ENCODE measurements at regions not wholly inside any gene's neighbourhood (a gene's known extent, or its start where the extent isn't known, plus 50 kb on each side); places are given as distances from the start of the nearest gene placed in this dataset.

DNA sequence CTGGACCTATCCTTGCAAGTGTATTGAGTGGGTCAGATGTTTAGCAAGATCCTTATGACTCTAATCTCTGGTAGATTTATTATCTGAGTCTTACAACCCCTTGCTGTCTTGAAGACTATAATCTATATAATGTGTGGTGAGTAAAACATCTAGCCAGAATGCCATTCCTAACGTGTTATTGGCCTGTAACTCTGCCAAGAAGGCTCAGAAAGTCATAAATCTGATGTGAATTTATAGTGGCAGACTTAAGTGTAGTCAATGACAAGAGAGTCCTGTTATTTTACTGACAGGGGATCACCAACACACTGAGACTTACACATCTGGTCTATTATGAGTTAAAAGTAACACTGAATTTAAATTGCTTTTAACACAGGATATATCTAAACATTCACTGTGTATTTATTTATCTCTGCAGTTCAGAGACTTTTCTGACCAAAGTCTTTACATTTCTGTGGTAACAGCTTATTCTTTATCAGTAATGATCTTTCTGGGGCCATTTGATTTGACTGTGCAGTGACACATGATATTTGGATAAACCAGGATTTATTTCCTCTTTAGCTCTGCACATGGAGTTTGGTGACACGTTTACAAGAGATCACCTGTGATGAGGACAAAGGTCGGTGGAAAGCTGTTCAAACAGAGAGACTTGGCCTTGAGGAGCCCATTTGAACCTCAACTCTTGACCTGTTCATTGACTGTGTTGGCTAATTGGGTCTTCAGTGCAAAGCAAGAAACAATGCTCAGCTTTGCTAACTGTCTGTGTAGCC is 415.8 kb downstream of the STIM2 start:
- TF ChIP-seq, protein P1, sequence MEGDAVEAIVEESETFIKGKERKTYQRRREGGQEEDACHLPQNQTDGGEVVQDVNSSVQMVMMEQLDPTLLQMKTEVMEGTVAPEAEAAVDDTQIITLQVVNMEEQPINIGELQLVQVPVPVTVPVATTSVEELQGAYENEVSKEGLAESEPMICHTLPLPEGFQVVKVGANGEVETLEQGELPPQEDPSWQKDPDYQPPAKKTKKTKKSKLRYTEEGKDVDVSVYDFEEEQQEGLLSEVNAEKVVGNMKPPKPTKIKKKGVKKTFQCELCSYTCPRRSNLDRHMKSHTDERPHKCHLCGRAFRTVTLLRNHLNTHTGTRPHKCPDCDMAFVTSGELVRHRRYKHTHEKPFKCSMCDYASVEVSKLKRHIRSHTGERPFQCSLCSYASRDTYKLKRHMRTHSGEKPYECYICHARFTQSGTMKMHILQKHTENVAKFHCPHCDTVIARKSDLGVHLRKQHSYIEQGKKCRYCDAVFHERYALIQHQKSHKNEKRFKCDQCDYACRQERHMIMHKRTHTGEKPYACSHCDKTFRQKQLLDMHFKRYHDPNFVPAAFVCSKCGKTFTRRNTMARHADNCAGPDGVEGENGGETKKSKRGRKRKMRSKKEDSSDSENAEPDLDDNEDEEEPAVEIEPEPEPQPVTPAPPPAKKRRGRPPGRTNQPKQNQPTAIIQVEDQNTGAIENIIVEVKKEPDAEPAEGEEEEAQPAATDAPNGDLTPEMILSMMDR (IDR thresholded peaks at IDR 0.05) = no peak
- TF ChIP-seq POLR2A (IDR thresholded peaks at IDR 0.05) = no peak
- no peak overlapping the region for H3K27ac ChIP-seq
- no peaks in the 10 kb centered on the region for H3K9me3 ChIP-seq
- intact Hi-C loops (cut with DNase I) = no loop called here
- no peaks in the 10 kb centered on the region for H3K4me1 ChIP-seq
- no peaks in the 10 kb centered on the region for H3K36me3 ChIP-seq
- no peak for DNase-seq
- H3K4me3 ChIP-seq = no peak overlapping the region
- H3K27me3 ChIP-seq = no peaks in the 10 kb centered on the region
- 21 to 24% methylated on average over 3 of the region's 3 CpGs for WGBS, 2 donors

- Histone ChIP-seq H3K36me3 (no peaks in the 10 kb centered on the region), H3K9me3 (no peaks in the 10 kb centered on the region), H3K27me3 (no peaks in the 10 kb centered on the region), H3K4me3 (no peak overlapping the region), H3K27ac (no peak overlapping the region), H3K4me1 (no peaks in the 10 kb centered on the region)
- 50 to 53% methylated on average over 5 of the region's 5 CpGs for WGBS, 2 donors
- intact Hi-C loops (cut with DNase I) = no loop called here
- no peak for DNase-seq
- TF ChIP-seq, protein P1 (IDR thresholded peaks at IDR 0.05) = no peak
- TF ChIP-seq POLR2A (IDR thresholded peaks at IDR 0.05) = no peak
Measured at GRCh38 chr4:27278615-27279375, 418.2 kb downstream of the STIM2 start.

DNA sequence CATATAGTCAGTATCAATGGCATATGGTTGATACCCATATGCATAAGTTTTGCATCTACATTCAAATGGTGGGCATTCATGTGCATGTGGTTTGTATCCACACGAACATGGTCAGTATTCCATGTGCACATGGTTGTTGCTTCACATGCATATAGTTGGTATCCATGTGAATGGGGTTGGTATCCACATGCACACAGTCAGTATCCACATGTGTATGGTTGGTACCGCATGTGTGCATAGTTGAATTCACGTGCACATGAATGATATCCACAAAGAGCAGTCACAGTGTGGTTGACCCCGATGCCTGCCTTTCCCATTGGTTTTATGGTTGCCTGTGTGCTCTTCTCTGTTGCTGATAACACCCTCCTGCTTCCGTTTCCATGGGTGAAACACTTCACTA is 427.9 kb downstream of the STIM2 start:
- intact Hi-C loops (cut with DNase I) = no loop called here
- Histone ChIP-seq H3K27ac (no peak overlapping the region), H3K36me3 (no peaks in the 10 kb centered on the region), H3K4me1 (no peaks in the 10 kb centered on the region), H3K27me3 (no peaks in the 10 kb centered on the region), H3K9me3 (no peaks in the 10 kb centered on the region), H3K4me3 (no peak overlapping the region)
- no peak for TF ChIP-seq POLR2A (IDR thresholded peaks at IDR 0.05)
- TF ChIP-seq, protein P1 (IDR thresholded peaks at IDR 0.05) = no peak
- no peak for DNase-seq
- WGBS, 2 donors = 63 to 74% methylated on average over 5 of the region's 5 CpGs

GRCh38 chr4:27289704-27290103 is 429.1 kb downstream of the STIM2 start:
- DNase-seq = no peak
- Histone ChIP-seq H3K4me1 (no peaks in the 10 kb centered on the region), H3K4me3 (no peak overlapping the region), H3K9me3 (no peaks in the 10 kb centered on the region), H3K27me3 (no peaks in the 10 kb centered on the region), H3K36me3 (no peaks in the 10 kb centered on the region), H3K27ac (no peak overlapping the region)
- WGBS, 2 donors = 42 to 51% methylated on average over 3 of the region's 3 CpGs
- TF ChIP-seq, protein P1 (IDR thresholded peaks at IDR 0.05) = no peak
- no peak for TF ChIP-seq POLR2A (IDR thresholded peaks at IDR 0.05)
- intact Hi-C loops (cut with DNase I) = no loop called here

DNA sequence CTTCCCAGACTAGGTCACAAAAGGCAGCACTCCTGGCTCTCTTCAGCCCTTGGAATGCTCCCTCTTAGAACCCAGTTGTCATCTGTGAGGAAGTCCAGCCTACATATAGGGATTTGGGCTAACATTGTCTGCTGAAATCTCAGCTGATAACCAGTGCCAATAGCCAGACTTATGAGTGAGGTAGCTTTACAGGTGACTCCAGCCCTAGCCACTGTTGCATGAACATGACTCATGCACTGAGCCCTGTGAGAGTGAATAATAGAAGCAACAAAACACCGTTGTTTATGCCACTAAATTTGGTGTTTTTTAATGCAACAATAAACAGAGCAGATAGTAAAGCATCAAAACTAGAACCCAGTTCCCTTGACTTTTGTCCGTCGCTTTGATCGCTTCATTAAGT is 433.2 kb downstream of the STIM2 start:
- TF ChIP-seq, protein P1 (IDR thresholded peaks at IDR 0.05) = no peak
- TF ChIP-seq POLR2A (IDR thresholded peaks at IDR 0.05) = no peak
- 63 to 68% methylated on average over 4 of the region's 4 CpGs for WGBS, 2 donors
- no peak for DNase-seq

More for the DNA sequence above, 433.2 kb downstream of the STIM2 start:
- Histone ChIP-seq H3K36me3 (no peaks in the 10 kb centered on the region), H3K27ac (no peak overlapping the region), H3K9me3 (no peaks in the 10 kb centered on the region), H3K4me1 (no peaks in the 10 kb centered on the region), H3K27me3 (no peaks in the 10 kb centered on the region), H3K4me3 (no peak overlapping the region)
- intact Hi-C loops (cut with DNase I) = no loop called here
